Peyer's patch (tissue), 4 donors: ENCODE measurements at regions not wholly inside any gene's neighbourhood (a gene's known extent, or its start where the extent isn't known, plus 50 kb on each side); places are given as distances from the start of the nearest gene placed in this dataset.

ENCODE experiments used
- POLR2A ChIP-seq, 2 donors: fragments of 450-650 bp; IDR thresholded peaks; one replicate each; pipeline ENCODE4 v1.5.1; 2017; ENCODE audit warnings: antibody characterized with exemption in 2 of 2, mild to moderate bottlenecking in 2 of 2, moderate library complexity in 2 of 2
- TF ChIP-seq, protein P1 (sequence below), 6 experiments: fragments of 450-650 bp in 4 of 6; fragments of 200-600 bp in 2 of 6; sonication (generic) in 1 of 6; IDR thresholded peaks; one replicate each; pipeline ENCODE4 v1.5.1; 2017 to 2019; ENCODE audit warnings: antibody characterized with exemption in 6 of 6, mild to moderate bottlenecking in 3 of 6, moderate library complexity in 1 of 6

DNA sequence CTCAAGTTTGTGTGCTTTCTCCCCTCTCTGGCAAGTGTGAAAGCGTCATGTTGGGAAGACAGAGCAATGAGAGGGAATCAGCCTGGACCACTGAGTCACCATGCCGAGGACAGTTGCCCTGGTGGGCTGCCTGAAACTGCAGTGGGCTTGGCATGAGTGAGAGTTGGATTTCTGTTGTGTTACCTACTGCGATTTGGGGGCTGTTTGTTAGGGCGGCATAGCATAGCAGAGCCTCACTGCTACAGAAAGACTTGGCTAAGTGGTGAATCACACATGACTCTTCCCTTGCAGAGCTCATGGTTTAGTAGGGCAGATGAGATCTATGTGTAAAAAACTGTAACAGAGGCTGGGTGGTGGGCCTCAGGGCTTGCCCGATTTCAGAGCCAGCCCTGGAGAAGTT, 324.6 kb downstream of the C16orf95 start:
- no peak for TF ChIP-seq POLR2A (IDR thresholded peaks at IDR 0.05)
- TF ChIP-seq, protein P1, sequence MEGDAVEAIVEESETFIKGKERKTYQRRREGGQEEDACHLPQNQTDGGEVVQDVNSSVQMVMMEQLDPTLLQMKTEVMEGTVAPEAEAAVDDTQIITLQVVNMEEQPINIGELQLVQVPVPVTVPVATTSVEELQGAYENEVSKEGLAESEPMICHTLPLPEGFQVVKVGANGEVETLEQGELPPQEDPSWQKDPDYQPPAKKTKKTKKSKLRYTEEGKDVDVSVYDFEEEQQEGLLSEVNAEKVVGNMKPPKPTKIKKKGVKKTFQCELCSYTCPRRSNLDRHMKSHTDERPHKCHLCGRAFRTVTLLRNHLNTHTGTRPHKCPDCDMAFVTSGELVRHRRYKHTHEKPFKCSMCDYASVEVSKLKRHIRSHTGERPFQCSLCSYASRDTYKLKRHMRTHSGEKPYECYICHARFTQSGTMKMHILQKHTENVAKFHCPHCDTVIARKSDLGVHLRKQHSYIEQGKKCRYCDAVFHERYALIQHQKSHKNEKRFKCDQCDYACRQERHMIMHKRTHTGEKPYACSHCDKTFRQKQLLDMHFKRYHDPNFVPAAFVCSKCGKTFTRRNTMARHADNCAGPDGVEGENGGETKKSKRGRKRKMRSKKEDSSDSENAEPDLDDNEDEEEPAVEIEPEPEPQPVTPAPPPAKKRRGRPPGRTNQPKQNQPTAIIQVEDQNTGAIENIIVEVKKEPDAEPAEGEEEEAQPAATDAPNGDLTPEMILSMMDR (IDR thresholded peaks at IDR 0.05), result no peak
